Astrocyte (in vitro differentiated cells and primary cell): ENCODE measurements at regions not wholly inside any gene's neighbourhood (a gene's known extent, or its start where the extent isn't known, plus 50 kb on each side); places are given as distances from the start of the nearest gene placed in this dataset.
"Not testable (repeated sequence)": the region's sequence is repeated elsewhere in the genome, so short reads cannot be mapped to it uniquely, and the experiment has no call there.

Source experiments
- EZH2 ChIP-seq: IDR thresholded peaks from 2 replicates; pipeline ENCODE4 v1.6.1; 2012; ENCODE audit warnings: mild to moderate bottlenecking, low read length, inconsistent platforms; ENCODE audit not compliant: insufficient read depth
- TF ChIP-seq, protein P1 (sequence below): IDR thresholded peaks from 2 replicates; pipeline ENCODE4 v1.5.1; 2011; ENCODE audit warnings: low read depth, mild to moderate bottlenecking, inconsistent platforms, low read length, moderate library complexity; ENCODE audit not compliant: insufficient read depth

DNA sequence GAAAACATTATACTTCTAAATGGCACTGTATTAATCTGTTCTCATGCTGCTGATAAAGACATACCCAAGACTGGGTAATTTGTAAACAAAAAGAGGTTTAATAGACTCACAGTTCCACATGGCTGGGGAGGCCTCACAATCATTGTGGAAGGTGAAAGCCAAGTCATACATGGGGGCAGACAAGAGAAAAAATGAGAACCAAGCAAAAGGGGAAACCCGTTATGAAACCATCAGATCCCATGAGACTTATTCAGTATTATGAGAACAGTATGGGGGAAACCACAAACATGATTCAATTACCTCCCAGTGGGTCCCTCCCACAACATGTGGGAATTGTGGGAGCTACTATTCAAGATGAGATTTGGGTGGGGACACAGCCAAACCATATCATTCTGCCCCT lies 408.3 kb downstream of the BMP2 start:
- TF ChIP-seq, protein P1, sequence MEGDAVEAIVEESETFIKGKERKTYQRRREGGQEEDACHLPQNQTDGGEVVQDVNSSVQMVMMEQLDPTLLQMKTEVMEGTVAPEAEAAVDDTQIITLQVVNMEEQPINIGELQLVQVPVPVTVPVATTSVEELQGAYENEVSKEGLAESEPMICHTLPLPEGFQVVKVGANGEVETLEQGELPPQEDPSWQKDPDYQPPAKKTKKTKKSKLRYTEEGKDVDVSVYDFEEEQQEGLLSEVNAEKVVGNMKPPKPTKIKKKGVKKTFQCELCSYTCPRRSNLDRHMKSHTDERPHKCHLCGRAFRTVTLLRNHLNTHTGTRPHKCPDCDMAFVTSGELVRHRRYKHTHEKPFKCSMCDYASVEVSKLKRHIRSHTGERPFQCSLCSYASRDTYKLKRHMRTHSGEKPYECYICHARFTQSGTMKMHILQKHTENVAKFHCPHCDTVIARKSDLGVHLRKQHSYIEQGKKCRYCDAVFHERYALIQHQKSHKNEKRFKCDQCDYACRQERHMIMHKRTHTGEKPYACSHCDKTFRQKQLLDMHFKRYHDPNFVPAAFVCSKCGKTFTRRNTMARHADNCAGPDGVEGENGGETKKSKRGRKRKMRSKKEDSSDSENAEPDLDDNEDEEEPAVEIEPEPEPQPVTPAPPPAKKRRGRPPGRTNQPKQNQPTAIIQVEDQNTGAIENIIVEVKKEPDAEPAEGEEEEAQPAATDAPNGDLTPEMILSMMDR: not testable (repeated sequence)
- TF ChIP-seq EZH2: not testable (repeated sequence)
